LNCAP (cell line): ENCODE measurements at regions not wholly inside any gene's neighbourhood (a gene's known extent, or its start where the extent isn't known, plus 50 kb on each side); places are given as distances from the start of the nearest gene placed in this dataset.

ENCODE experiments used
- TF ChIP-seq, protein P1 (sequence below): fragments of 450-650 bp; IDR thresholded peaks from 2 replicates; pipeline ENCODE4 v1.5.1; 2017; ENCODE audit warnings: mild to moderate bottlenecking

DNA sequence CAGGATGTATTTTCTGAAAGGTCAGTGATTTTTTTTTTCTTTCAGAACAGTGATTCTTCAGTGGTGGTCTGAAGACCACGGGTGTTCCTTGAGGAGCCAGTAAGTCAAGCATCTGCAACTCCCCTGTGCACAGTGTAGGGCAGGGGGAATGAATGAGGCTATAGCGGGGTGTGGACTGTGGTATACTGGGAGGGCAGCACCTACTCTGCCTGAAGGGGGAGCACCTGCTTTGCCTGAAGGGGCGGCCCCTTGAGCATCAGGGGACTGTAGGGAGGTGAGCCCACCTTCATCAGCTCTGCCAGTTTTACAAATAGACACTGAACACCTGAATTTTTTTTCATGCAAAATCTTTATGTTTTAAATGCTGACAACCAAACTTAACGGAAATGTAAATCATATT lies 77.5 kb upstream of the RIPOR2 start:
- TF ChIP-seq, protein P1, sequence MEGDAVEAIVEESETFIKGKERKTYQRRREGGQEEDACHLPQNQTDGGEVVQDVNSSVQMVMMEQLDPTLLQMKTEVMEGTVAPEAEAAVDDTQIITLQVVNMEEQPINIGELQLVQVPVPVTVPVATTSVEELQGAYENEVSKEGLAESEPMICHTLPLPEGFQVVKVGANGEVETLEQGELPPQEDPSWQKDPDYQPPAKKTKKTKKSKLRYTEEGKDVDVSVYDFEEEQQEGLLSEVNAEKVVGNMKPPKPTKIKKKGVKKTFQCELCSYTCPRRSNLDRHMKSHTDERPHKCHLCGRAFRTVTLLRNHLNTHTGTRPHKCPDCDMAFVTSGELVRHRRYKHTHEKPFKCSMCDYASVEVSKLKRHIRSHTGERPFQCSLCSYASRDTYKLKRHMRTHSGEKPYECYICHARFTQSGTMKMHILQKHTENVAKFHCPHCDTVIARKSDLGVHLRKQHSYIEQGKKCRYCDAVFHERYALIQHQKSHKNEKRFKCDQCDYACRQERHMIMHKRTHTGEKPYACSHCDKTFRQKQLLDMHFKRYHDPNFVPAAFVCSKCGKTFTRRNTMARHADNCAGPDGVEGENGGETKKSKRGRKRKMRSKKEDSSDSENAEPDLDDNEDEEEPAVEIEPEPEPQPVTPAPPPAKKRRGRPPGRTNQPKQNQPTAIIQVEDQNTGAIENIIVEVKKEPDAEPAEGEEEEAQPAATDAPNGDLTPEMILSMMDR = no peak

DNA sequence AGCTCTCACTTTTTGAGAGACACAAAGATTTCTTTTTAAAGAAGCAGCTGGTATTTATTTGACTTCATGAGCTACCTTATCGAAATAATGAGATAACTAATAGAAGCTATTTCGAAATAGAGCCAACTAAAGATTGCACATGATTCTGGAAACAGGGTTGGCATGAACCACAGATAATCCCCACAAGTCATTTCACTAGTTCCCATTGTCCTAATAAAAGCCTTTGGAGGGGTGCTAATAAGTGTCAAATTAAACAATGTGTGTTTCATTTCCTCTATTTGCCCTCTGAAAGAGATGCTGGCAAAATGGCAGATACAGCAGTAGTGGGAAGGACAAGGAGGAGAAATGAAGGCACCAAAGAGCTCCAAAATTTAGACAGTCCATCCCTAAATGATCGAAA lies 78.6 kb upstream of the RIPOR2 start:
- TF ChIP-seq, protein P1 = no peak

DNA sequence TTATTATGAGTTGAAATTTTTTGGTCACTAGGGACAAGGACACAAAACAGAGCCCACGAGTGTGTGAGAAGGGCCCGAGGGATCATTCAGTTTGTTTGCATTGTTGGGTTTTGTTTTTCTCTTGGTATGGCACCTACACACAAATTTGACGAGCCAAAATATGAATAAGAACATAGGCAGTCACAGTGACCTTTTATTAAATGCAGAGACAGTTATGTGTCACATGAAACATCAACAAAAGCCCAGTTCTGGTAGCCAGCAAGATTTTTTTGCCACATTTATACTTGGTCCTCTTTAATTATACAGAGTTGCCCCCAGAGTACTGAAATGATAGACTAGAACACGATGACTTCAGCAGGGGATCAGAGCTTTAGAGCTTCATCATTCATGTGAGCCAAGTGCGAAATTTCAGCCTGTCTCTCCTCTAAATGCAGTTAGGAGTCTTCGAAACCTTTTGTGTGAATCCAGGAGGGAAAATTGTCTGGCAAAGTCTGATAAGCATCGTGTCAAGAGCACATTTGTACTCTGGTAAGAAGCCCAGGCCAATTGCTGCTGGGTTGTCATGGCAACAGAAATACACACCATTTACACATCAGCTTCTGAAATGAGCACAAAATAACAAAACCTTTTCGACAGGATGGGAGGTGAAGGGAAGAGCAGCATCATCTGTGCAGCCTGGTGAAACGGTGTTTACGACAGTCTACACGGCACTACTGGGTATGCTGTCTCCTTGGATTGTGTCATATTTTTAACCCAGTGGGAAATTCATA lies 79.2 kb upstream of the RIPOR2 start:
- TF ChIP-seq, protein P1 = no peak

DNA sequence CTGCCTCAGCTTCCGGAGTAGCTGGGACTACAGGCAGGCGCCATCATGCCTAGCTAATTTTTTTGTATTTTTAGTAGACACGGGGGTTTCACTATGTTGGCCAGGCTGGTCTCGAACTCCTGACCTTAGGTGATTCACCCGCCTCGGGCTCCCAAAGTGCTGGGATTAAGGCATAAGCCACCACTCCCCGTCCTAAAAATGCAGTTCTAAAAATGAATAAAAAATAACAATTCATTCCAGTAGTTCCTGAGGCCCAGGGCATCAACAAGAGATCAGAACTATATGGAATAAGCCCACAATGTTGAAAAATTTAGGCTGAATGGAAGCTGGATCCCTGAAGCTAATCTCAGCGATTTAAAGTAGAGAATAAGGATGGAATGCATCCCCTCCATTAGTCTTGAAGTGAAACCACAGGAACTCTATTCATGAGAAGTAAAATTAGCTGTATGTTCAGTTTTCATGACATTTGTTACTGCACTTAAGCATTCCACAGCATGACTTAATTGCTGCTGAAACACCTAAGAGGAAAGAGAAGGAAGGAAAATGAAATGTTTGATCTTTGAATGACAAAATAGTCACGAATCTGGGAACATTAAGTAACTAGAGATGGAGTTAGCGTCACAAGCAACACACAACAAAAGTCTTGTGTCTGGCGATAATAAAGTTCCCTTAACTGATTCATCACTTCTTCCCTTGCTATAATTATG lies 80.4 kb upstream of the RIPOR2 start:
- TF ChIP-seq, protein P1 = no peak

DNA sequence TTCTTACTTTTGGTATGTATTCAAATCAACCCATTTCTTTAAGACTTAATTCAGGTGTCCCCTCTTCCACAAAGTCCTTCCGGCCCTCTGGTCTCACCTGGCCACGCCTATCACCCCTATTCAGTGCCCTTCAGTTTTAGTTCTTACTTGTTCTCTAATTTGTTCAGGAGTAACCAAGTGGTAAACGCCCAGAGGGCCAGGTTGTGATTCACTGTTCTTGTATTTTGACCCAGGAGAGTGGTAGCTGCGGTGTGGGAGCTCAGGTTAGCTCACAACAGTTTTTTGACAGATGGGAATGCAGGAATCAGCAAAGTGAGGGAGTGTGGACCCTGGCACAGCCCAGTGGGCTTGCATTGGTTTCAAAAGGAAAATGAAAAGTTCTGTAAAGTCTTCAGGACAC lies 81.7 kb upstream of the RIPOR2 start:
- TF ChIP-seq, protein P1 = no peak

DNA sequence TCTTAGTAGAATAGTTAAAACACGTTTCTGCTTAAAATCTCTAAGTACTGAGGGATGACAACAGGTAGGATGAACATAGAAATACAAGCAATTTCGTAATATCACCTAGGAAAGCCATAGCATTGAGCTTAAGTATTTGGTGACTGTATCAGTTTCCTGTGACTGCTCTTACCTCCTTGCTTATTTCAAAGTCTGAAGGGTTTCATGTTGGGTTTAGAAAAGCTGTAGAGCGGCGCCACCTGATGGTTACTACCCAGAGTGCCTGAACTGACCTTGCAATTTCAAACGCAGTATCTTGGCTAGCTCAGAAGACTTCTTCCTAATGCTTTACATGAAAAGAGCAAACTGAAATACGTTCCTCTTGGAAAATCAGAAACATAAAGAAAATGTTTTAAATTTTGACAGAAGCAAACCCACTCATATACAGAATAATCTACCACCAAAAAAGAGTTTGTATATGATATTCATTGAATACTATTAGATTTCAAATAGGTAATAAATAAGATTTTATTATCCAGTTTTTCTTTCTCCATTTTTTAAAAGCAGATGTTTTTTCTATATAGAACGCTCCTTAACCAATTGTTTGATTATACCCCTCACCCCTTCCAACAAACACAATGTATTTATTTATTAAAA lies 82.3 kb upstream of the RIPOR2 start:
- TF ChIP-seq, protein P1 = peak; percentile 47; the same call in 1 of the 2 replicates

DNA sequence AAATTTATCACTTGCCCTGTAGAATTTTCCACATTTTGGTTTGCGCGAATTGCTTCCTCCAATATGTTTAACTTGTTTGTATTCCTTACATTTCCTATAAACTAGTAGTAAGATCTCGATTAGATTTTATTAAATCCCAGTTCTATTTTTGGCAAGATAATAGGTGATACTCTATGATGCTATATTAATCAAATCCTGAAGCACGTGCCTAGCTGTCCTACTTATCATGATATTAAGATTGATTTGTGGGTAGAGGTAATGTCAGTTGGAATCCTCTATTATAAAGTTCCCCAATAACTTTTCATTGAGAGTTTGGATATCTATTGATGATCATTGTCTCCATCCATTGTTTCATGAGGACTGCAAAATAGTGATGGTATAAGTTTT lies 82.8 kb upstream of the RIPOR2 start:
- TF ChIP-seq, protein P1 = no peak
